DND-41 (cell line): ENCODE measurements at regions not wholly inside any gene's neighbourhood (a gene's known extent, or its start where the extent isn't known, plus 50 kb on each side); places are given as distances from the start of the nearest gene placed in this dataset.

ENCODE experiments used
- CTCF ChIP-seq: IDR thresholded peaks from 2 replicates; pipeline ENCODE4 v1.5.1; 2012; ENCODE audit warnings: borderline replicate concordance, low read length, moderate library complexity, mild to moderate bottlenecking; ENCODE audit not compliant: poor library complexity, severe bottlenecking; ENCODE audit errors: extremely low read depth
- EZH2 ChIP-seq: IDR thresholded peaks from 3 replicates; pipeline ENCODE4 v1.6.1; 2012; ENCODE audit warnings: borderline replicate concordance, low read depth, mild to moderate bottlenecking, moderate library complexity, low read length, inconsistent platforms; ENCODE audit not compliant: severe bottlenecking

- TF ChIP-seq CTCF (no peak), EZH2 (no peak)
These were observed 594.8 kb upstream of the ARID1B start for GRCh38 chr6:156182356-156182755.
